PC-9 (cell line): ENCODE measurements at regions not wholly inside any gene's neighbourhood (a gene's known extent, or its start where the extent isn't known, plus 50 kb on each side); places are given as distances from the start of the nearest gene placed in this dataset.

Experiments used
- BruUV-seq: library from RNA; stranded (reverse); fragments of 400-500 nt; replicated peaks from 2 replicates; lab custom pipeline; 2021; lab: Mats Ljungman, UMichigan
- CTCF ChIA-PET: fragments of 300-600 bp; sonication (Branson Sonifier 250); formaldehyde crosslinking; loops from one replicate; lab custom pipeline; 2022; ENCODE audit warnings: antibody characterized with exemption; lab: Charles Lee
- POLR2A ChIA-PET: fragments of 300-600 bp; sonication (Branson Sonifier 250); formaldehyde crosslinking; loops from one replicate; lab custom pipeline; 2022; ENCODE audit warnings: antibody characterized with exemption; ENCODE audit not compliant: unreplicated experiment; lab: Charles Lee
- DNase-seq, 2 experiments: peaks; one replicate each; pipeline versions ENCODE4 v3.0.0 to v3.0.0-alpha.2; 2015 to 2022; ENCODE audit warnings: mixed read lengths in 1 of 2
- H2AFZ ChIP-seq: fragments of 200-600 bp; sonication (generic); 2 replicates; pipeline ENCODE4 v1.8.1; 2017; ENCODE audit warnings: antibody characterized with exemption
- H3F3A ChIP-seq: fragments of 200-600 bp; sonication (generic); 2 replicates; pipeline ENCODE4 v1.8.1; 2017; ENCODE audit warnings: antibody characterized with exemption, mild to moderate bottlenecking, low read depth; ENCODE audit not compliant: insufficient read depth
- H3K27ac ChIP-seq: fragments of 200-600 bp; sonication (generic); 2 replicates; pipeline ENCODE4 v1.6.1; 2016; ENCODE audit warnings: mixed run types
- H3K27me3 ChIP-seq: fragments of 200-600 bp; sonication (generic); 2 replicates; pipeline ENCODE4 v1.6.1; 2016; ENCODE audit warnings: low read depth, mixed run types; ENCODE audit not compliant: insufficient read depth
- H3K36me3 ChIP-seq: fragments of 200-600 bp; sonication (generic); 2 replicates; pipeline ENCODE4 v1.6.1; 2016; ENCODE audit warnings: low read depth, mixed run types
- H3K4me1 ChIP-seq: fragments of 200-600 bp; sonication (generic); replicated peaks from 2 replicates; pipeline ENCODE4 v1.6.1; 2016; ENCODE audit warnings: mixed run types; ENCODE audit not compliant: insufficient read depth
- H3K4me2 ChIP-seq: fragments of 200-600 bp; sonication (generic); 2 replicates; pipeline ENCODE4 v1.6.1; 2017; ENCODE audit warnings: mixed run types
- H3K4me3 ChIP-seq: fragments of 200-600 bp; sonication (generic); 2 replicates; pipeline ENCODE4 v1.6.1; 2016; ENCODE audit warnings: mixed run types
- H3K79me2 ChIP-seq: fragments of 200-600 bp; sonication (generic); 2 replicates; pipeline ENCODE4 v1.6.1; 2017; ENCODE audit warnings: low read depth, mixed run types
- H3K9me2 ChIP-seq: fragments of 200-600 bp; sonication (generic); 2 replicates; pipeline ENCODE4 v1.8.1; 2017; ENCODE audit warnings: mild to moderate bottlenecking; ENCODE audit not compliant: insufficient read depth
- H3K9me3 ChIP-seq: fragments of 200-600 bp; sonication (generic); 2 replicates; pipeline ENCODE4 v1.8.1; 2016; ENCODE audit warnings: low read depth; ENCODE audit not compliant: insufficient read depth
- H4K20me1 ChIP-seq: fragments of 200-600 bp; sonication (generic); 2 replicates; pipeline ENCODE4 v1.8.1; 2017; ENCODE audit not compliant: insufficient read depth
- EZH2 ChIP-seq: fragments of 200-600 bp; sonication (generic); IDR thresholded peaks from 2 replicates; pipeline ENCODE4 v1.8.0; 2017; ENCODE audit warnings: antibody characterized with exemption, low read depth
- intact Hi-C: fragments of 100-400 bp; cut with micrococcal nuclease; formaldehyde crosslinking; loops from one replicate; pipeline ENCODE4 v1.10.0; 2022; ENCODE audit not compliant: unreplicated experiment
- TF ChIP-seq, protein P1 (sequence below): fragments of 200-600 bp; sonication (generic); conservative IDR thresholded peaks from 2 replicates; pipeline ENCODE4 v1.6.1; 2017; ENCODE audit warnings: mixed run types, antibody characterized with exemption, mild to moderate bottlenecking, moderate library complexity

DNA sequence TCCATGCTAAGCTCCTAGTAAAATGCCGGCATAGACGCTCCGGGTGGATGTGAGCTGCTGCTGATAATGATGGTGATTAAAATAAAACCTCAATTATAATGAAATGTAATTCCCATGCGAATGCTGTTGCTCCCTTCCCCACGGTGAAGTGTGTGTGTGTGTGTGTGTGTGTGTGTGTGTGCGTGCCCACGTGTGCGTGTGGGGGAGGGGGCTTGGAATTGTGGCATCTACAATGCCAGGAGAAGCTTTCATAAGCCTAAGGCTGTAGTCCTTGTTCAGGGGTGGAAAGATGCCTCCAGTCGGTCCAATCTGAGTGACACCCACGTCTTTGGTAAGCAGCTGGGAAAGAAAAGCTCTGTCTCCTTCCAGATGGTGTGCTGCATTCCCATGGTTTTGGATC, 137.9 kb downstream of the CDH26 start:
- H3K9me2 ChIP-seq, result peaks cover 7% of the 10 kb centered on the region; the same call in 1 of the 2 replicates
- peaks cover 90% of the 10 kb centered on the region for H3K27me3 ChIP-seq
- H3K79me2 ChIP-seq, result no peaks in the 10 kb centered on the region
- no peaks in the 10 kb centered on the region for H4K20me1 ChIP-seq
- no peak overlapping the region for H3K4me3 ChIP-seq
- H3K36me3 ChIP-seq, result no peaks in the 10 kb centered on the region
- H2AFZ ChIP-seq, result no peak overlapping the region
- DNase-seq, result no peak
- BruUV-seq, result no TSS peak
- H3K4me1 ChIP-seq, result no peaks in the 10 kb centered on the region
- no peaks in the 10 kb centered on the region for H3F3A ChIP-seq
- H3K4me2 ChIP-seq, result no peak overlapping the region
- ChIA-PET CTCF (no interaction called here), POLR2A (no interaction called here)
- peaks cover 5% of the 10 kb centered on the region; the same call in 1 of the 2 replicates for H3K9me3 ChIP-seq
- intact Hi-C loops, result no loop called here
- TF ChIP-seq EZH2, result no peak
- TF ChIP-seq, protein P1, sequence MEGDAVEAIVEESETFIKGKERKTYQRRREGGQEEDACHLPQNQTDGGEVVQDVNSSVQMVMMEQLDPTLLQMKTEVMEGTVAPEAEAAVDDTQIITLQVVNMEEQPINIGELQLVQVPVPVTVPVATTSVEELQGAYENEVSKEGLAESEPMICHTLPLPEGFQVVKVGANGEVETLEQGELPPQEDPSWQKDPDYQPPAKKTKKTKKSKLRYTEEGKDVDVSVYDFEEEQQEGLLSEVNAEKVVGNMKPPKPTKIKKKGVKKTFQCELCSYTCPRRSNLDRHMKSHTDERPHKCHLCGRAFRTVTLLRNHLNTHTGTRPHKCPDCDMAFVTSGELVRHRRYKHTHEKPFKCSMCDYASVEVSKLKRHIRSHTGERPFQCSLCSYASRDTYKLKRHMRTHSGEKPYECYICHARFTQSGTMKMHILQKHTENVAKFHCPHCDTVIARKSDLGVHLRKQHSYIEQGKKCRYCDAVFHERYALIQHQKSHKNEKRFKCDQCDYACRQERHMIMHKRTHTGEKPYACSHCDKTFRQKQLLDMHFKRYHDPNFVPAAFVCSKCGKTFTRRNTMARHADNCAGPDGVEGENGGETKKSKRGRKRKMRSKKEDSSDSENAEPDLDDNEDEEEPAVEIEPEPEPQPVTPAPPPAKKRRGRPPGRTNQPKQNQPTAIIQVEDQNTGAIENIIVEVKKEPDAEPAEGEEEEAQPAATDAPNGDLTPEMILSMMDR, result no peak
- H3K27ac ChIP-seq, result no peak overlapping the region

DNA sequence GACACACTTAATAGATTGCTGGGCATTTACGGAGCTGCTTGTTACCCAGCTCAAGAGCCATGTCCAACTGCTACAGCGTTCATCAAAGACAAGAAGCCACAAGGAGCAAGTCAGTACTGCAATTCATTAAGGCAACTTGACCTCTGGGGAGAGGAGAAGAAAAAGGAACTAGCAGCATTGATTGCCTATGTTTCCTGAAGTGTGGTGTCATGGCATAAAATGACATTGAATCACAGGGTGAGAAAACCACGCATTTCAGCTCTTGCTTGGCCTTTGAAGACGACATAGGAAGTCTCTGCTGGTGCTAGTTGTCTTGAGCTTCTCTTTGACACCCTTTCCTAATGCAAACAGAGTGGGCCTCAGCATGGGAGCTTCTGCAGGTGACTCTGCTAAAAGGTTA, 139.1 kb downstream of the CDH26 start:
- ChIA-PET CTCF (no interaction called here), POLR2A (no interaction called here)
- intact Hi-C loops, result no loop called here
- no TSS peak for BruUV-seq
- no peaks in the 10 kb centered on the region for H3K36me3 ChIP-seq
- TF ChIP-seq, protein P1, result no peak
- no peak for TF ChIP-seq EZH2
- H3K4me1 ChIP-seq, result no peaks in the 10 kb centered on the region
- no peak for DNase-seq
- H3K4me3 ChIP-seq, result no peak overlapping the region
- no peaks in the 10 kb centered on the region for H3K79me2 ChIP-seq
- H3K27ac ChIP-seq, result no peak overlapping the region
- peaks cover 90% of the 10 kb centered on the region for H3K27me3 ChIP-seq
- peaks cover 7% of the 10 kb centered on the region; the same call in 1 of the 2 replicates for H3K9me2 ChIP-seq
- H3F3A ChIP-seq, result no peaks in the 10 kb centered on the region
- peaks cover 2% of the 10 kb centered on the region; the same call in 1 of the 2 replicates for H3K9me3 ChIP-seq
- H2AFZ ChIP-seq, result no peak overlapping the region
- H4K20me1 ChIP-seq, result no peaks in the 10 kb centered on the region
- H3K4me2 ChIP-seq, result no peak overlapping the region

DNA sequence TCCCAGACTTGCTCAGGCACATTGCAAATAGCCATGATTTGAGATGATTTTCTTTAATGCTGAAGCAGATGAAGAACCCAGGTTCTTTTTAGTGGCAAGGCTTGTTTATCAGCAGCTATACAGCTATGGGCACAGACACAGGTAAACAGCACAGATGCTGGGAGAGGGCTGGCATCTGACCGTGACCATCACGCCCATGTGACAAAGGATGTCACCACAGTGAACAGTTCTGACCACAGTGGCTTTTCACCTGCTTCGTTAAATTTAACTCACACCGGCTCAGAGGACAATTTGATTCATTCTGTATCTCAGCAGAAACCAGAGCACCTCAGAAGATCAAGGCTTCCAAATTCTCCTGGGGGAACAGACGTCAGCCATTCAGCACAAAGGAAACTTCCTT, 142.6 kb downstream of the CDH26 start:
- H3K4me3 ChIP-seq, result no peak overlapping the region
- no peak overlapping the region for H2AFZ ChIP-seq
- H3K4me2 ChIP-seq, result no peak overlapping the region
- H3K27ac ChIP-seq, result no peak overlapping the region
- H3K36me3 ChIP-seq, result no peaks in the 10 kb centered on the region
- CTCF ChIA-PET, result no interaction called here
- no peaks in the 10 kb centered on the region; the same call in 1 of the 2 replicates for H3K9me3 ChIP-seq
- no TSS peak for BruUV-seq
- POLR2A ChIA-PET, result no interaction called here
- no peaks in the 10 kb centered on the region for H3F3A ChIP-seq
- no peaks in the 10 kb centered on the region for H4K20me1 ChIP-seq
- intact Hi-C loops, result no loop called here
- peaks cover 72% of the 10 kb centered on the region for H3K27me3 ChIP-seq
- no peaks in the 10 kb centered on the region for H3K4me1 ChIP-seq
- DNase-seq, result no peak
- no peak for TF ChIP-seq EZH2
- TF ChIP-seq, protein P1, result no peak
- H3K79me2 ChIP-seq, result no peaks in the 10 kb centered on the region
- H3K9me2 ChIP-seq, result no peaks in the 10 kb centered on the region
